H1 (cell line): ENCODE measurements at regions not wholly inside any gene's neighbourhood (a gene's known extent, or its start where the extent isn't known, plus 50 kb on each side); places are given as distances from the start of the nearest gene placed in this dataset.

Experiments used
- CTCF ChIA-PET: fragments of 300-600 bp; sonication (Branson Sonifier 250); formaldehyde crosslinking; loops from one replicate; lab custom pipeline; 2021; ENCODE audit not compliant: partially characterized antibody; lab: Charles Lee
- POLR2A ChIA-PET: fragments of 300-600 bp; sonication (Branson Sonifier 250); formaldehyde crosslinking; loops from one replicate; lab custom pipeline; 2021; ENCODE audit warnings: inconsistent platforms; ENCODE audit not compliant: partially characterized antibody; lab: Charles Lee
- DNase-seq, 2 experiments: peaks; one replicate each; pipeline versions ENCODE4 v3.0.0 to v3.0.0-alpha.2; 2010 to 2022; ENCODE audit warnings: low spot score in 2 of 2, low read depth in 1 of 2, mixed read lengths in 1 of 2
- FAIRE-seq: peaks from 2 replicates; lab custom pipeline; 2011; peaks lifted over from hg19 to GRCh38; lab: Jason Lieb, UNC
- H2AFZ ChIP-seq: 2 replicates; pipeline ENCODE4 v1.8.1; 2012; ENCODE audit warnings: low read length, inconsistent platforms
- H2AK5ac ChIP-seq: 2 replicates; pipeline ENCODE4 v1.6.1; 2013; ENCODE audit warnings: low read depth, low read length
- H2BK120ac ChIP-seq: replicated peaks from 2 replicates; pipeline ENCODE3; 2013; ENCODE audit warnings: low read depth, low read length, inconsistent platforms
- H2BK12ac ChIP-seq: 2 replicates; pipeline ENCODE4 v1.6.1; 2013; ENCODE audit warnings: low read depth, low read length
- H2BK15ac ChIP-seq: 2 replicates; pipeline ENCODE4 v1.6.1; 2013; ENCODE audit warnings: low read length
- H2BK20ac ChIP-seq: 2 replicates; pipeline ENCODE4 v1.6.1; 2013; ENCODE audit warnings: low read length
- H2BK5ac ChIP-seq: 2 replicates; pipeline ENCODE4 v1.6.1; 2013; ENCODE audit warnings: low read depth, low read length
- H3K14ac ChIP-seq: 2 replicates; pipeline ENCODE4 v1.6.1; 2013; ENCODE audit warnings: inconsistent platforms; ENCODE audit not compliant: insufficient read length
- H3K18ac ChIP-seq: 2 replicates; pipeline ENCODE4 v1.6.1; 2013; ENCODE audit warnings: low read length; ENCODE audit errors: extremely low read depth
- H3K23ac ChIP-seq: 2 replicates; pipeline ENCODE4 v1.6.1; 2013; ENCODE audit warnings: inconsistent platforms; ENCODE audit not compliant: insufficient read length
- H3K23me2 ChIP-seq: 2 replicates; pipeline ENCODE4 v1.6.1; 2013; ENCODE audit warnings: low read depth, low read length
- H3K27ac ChIP-seq: 2 replicates; pipeline ENCODE4 v1.6.1; 2011; ENCODE audit warnings: low read depth, low read length, inconsistent platforms
- H3K27me3 ChIP-seq, 4 experiments: replicated peaks in 1 of 4; 1 replicate in 1 of 4; 2 replicates in 3 of 4; pipeline versions ENCODE4 v1.6.1 to v1.8.1; 2011 to 2013; ENCODE audit warnings: low read length in 3 of 4, mild to moderate bottlenecking in 3 of 4, inconsistent platforms in 2 of 4, mixed read lengths in 2 of 4, moderate library complexity in 1 of 4; ENCODE audit not compliant: control insufficient read depth in 3 of 4, insufficient read depth in 3 of 4; ENCODE audit errors: extremely low read depth in 1 of 4
- H3K36me3 ChIP-seq, 4 experiments: 2 replicates each; pipeline versions ENCODE4 v1.6.1 to v1.8.1; 2011 to 2013; ENCODE audit warnings: mild to moderate bottlenecking in 4 of 4, low read length in 3 of 4, moderate library complexity in 2 of 4, control low read depth in 1 of 4, inconsistent platforms in 1 of 4; ENCODE audit not compliant: insufficient read depth in 4 of 4, control insufficient read depth in 2 of 4
- H3K4ac ChIP-seq: replicated peaks from 2 replicates; pipeline ENCODE3; 2013; ENCODE audit warnings: low read length, low read depth, mixed read lengths, inconsistent platforms; ENCODE audit not compliant: insufficient read length
- H3K4me1 ChIP-seq, 4 experiments: replicated peaks in 1 of 4; 1 replicate in 1 of 4; 2 replicates in 3 of 4; pipeline versions ENCODE4 v1.6.1 to v1.8.1; 2011 to 2013; ENCODE audit warnings: low read length in 3 of 4, inconsistent platforms in 2 of 4, mixed read lengths in 1 of 4; ENCODE audit not compliant: insufficient read depth in 4 of 4, control insufficient read depth in 3 of 4
- H3K4me2 ChIP-seq, 2 experiments: 2 replicates each; pipeline versions ENCODE4 v1.6.1 to v1.8.1; 2011 to 2013; ENCODE audit warnings: low read depth in 2 of 2, low read length in 2 of 2, control low read depth in 1 of 2, inconsistent platforms in 1 of 2, mild to moderate bottlenecking in 1 of 2; ENCODE audit not compliant: insufficient read depth in 1 of 2
- H3K4me3 ChIP-seq, 4 experiments: fragments of 200-600, 300-600 bp in 1 of 4; sonication (generic), shearing (Covaris generic), sonication (Bioruptor Twin) in 1 of 4; 2 replicates each; pipeline versions ENCODE4 v1.5.1 to v1.8.1; 2011 to 2016; ENCODE audit warnings: low read length in 4 of 4, low read depth in 3 of 4, control low read depth in 2 of 4, inconsistent platforms in 2 of 4, mild to moderate bottlenecking in 2 of 4, mixed read lengths in 1 of 4, moderate library complexity in 1 of 4; ENCODE audit not compliant: insufficient read depth in 2 of 4; ENCODE audit errors: extremely low read depth in 1 of 4
- H3K56ac ChIP-seq: replicated peaks from 2 replicates; pipeline ENCODE3; 2013; ENCODE audit warnings: low read depth, mild to moderate bottlenecking, mixed read lengths, low read length, inconsistent platforms; ENCODE audit not compliant: insufficient read length
- H3K79me1 ChIP-seq: 2 replicates; pipeline ENCODE4 v1.6.1; 2013; ENCODE audit warnings: low read depth, low read length, control low read depth
- H3K79me2 ChIP-seq, 2 experiments: 2 replicates each; pipeline versions ENCODE4 v1.6.1 to v1.8.1; 2012 to 2013; ENCODE audit warnings: low read length in 2 of 2, mild to moderate bottlenecking in 2 of 2, inconsistent platforms in 1 of 2; ENCODE audit not compliant: insufficient read depth in 2 of 2, control insufficient read depth in 1 of 2
- H3K9ac ChIP-seq, 4 experiments: replicated peaks in 1 of 4; 1 replicate in 1 of 4; 2 replicates in 3 of 4; pipeline versions ENCODE4 v1.6.1 to v1.8.1; 2011 to 2013; ENCODE audit warnings: low read depth in 3 of 4, low read length in 3 of 4, control low read depth in 2 of 4, mild to moderate bottlenecking in 2 of 4, moderate library complexity in 2 of 4, inconsistent platforms in 1 of 4; ENCODE audit errors: extremely low read depth in 1 of 4
- H3K9me3 ChIP-seq, 2 experiments: 2 replicates each; pipeline versions ENCODE4 v1.6.1 to v1.8.1; 2012 to 2013; ENCODE audit warnings: mild to moderate bottlenecking in 2 of 2, moderate library complexity in 2 of 2, control low read depth in 1 of 2, inconsistent platforms in 1 of 2, low read depth in 1 of 2, low read length in 1 of 2, mixed read lengths in 1 of 2; ENCODE audit not compliant: insufficient read depth in 2 of 2
- H4K20me1 ChIP-seq, 2 experiments: replicated peaks in 1 of 2; 2 replicates each; pipeline versions ENCODE3 to v1.8.1; 2011 to 2013; ENCODE audit warnings: inconsistent platforms in 2 of 2, low read length in 2 of 2, mild to moderate bottlenecking in 1 of 2; ENCODE audit not compliant: insufficient read depth in 2 of 2, control insufficient read depth in 1 of 2
- H4K5ac ChIP-seq: 2 replicates; pipeline ENCODE4 v1.6.1; 2013; ENCODE audit warnings: low read length, low read depth, mixed read lengths, inconsistent platforms; ENCODE audit not compliant: insufficient read length
- H4K8ac ChIP-seq: 2 replicates; pipeline ENCODE4 v1.8.0; 2013; ENCODE audit warnings: mild to moderate bottlenecking, moderate library complexity, low read length, inconsistent platforms; ENCODE audit not compliant: insufficient read depth; ENCODE audit errors: extremely low read depth
- H4K91ac ChIP-seq: replicated peaks from 2 replicates; pipeline ENCODE3; 2013; ENCODE audit warnings: low read length, mixed read lengths, inconsistent platforms; ENCODE audit not compliant: insufficient read length
- CBX5 ChIP-seq: fragments of 300-800, 300-1000 bp; sonication (generic); IDR thresholded peaks from 2 replicates; pipeline ENCODE4 v1.7.1; 2016; ENCODE audit warnings: antibody characterized with exemption, low read length, low read depth
- CEBPB ChIP-seq: IDR thresholded peaks from 2 replicates; pipeline ENCODE4 v1.6.1; 2012; ENCODE audit warnings: low read depth, low read length
- GTF2F1 ChIP-seq: IDR thresholded peaks from 2 replicates; pipeline ENCODE4 v1.6.1; 2012; ENCODE audit warnings: low read depth, low read length, improper control_type of control experiment, borderline replicate concordance
- HDAC2 ChIP-seq, 2 experiments: fragments of 300-600 bp in 1 of 2; sonication (generic) in 1 of 2; IDR thresholded peaks; 2 replicates each; pipeline ENCODE4 v1.6.1; 2011 to 2012; ENCODE audit warnings: low read depth in 2 of 2, low read length in 2 of 2, mild to moderate bottlenecking in 2 of 2, moderate library complexity in 2 of 2, borderline replicate concordance in 1 of 2, inconsistent platforms in 1 of 2
- HDAC6 ChIP-seq: IDR thresholded peaks from one replicate; pipeline ENCODE4 v1.7.1; 2012; ENCODE audit warnings: low read depth, mild to moderate bottlenecking, inconsistent platforms, low read length, moderate library complexity
- JUN ChIP-seq: IDR thresholded peaks from 2 replicates; pipeline ENCODE4 v1.6.1; 2011; ENCODE audit warnings: low read depth, mild to moderate bottlenecking, improper control_type of control experiment, low read length
- RNF2 ChIP-seq: fragments of 200-900, 300-1000 bp; sonication (generic); IDR thresholded peaks from 2 replicates; pipeline ENCODE4 v1.7.1; 2016; ENCODE audit warnings: borderline replicate concordance, low read depth, mild to moderate bottlenecking, antibody characterized with exemption, low read length; ENCODE audit not compliant: poor library complexity, severe bottlenecking; ENCODE audit errors: missing control alignments
- SIX5 ChIP-seq: IDR thresholded peaks from 2 replicates; pipeline ENCODE4 v1.6.1; 2011; ENCODE audit warnings: mild to moderate bottlenecking, low read depth, low read length
- SP2 ChIP-seq: IDR thresholded peaks from 2 replicates; pipeline ENCODE4 v1.6.1; 2012; ENCODE audit warnings: mild to moderate bottlenecking, low read length, inconsistent platforms
- ZNF274 ChIP-seq: IDR thresholded peaks from 2 replicates; pipeline ENCODE4 v1.7.0; 2012; ENCODE audit warnings: low read length, borderline replicate concordance; ENCODE audit errors: extremely low read depth
- WGBS, 2 experiments: shearing (Covaris generic) in 1 of 2; methylation state at CpG; one replicate each; pipeline versions ENCODE4 v1.1.6 to v1.1.7; 2013 to 2015; ENCODE audit warnings: low lambda C conversion rate in 2 of 2, mixed read lengths in 2 of 2, inconsistent platforms in 1 of 2, low coverage in 1 of 2, missing lambda C conversion rate in 1 of 2; ENCODE audit not compliant: insufficient replicate concordance in 2 of 2, insufficient coverage in 1 of 2, insufficient read length in 1 of 2; ENCODE audit errors: extremely low coverage in 1 of 2, missing lambda C conversion rate in 1 of 2; 5-methylcytosine and 5-hydroxymethylcytosine counted together
- TF ChIP-seq, protein P1 (sequence below): IDR thresholded peaks from 2 replicates; pipeline ENCODE4 v1.6.1; 2011; ENCODE audit warnings: low read depth, mild to moderate bottlenecking, low read length; ENCODE audit not compliant: insufficient read depth

DNA sequence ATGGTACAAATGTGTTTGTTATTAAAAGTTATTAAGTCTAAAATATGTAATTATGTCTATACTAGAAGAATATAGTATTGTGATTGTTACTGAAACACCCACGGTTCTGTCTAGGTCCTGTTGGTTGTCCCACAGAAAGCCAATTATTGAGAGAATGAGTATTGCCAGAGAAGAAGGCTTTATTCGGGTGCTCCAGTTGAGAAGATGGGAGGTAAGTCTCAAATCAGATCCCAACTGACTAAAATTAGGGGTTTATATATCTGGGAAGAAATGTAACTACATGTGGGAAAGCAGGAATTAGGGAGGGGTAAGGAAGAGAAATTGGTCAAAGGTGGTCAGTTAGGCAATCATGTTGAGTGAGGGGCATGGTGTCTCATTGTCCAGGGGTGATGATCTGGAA lies 798.4 kb downstream of the PCDH17 start:
- POLR2A ChIA-PET, result no interaction called here
- H3K27me3 ChIP-seq, result peaks cover 0 to 1% (median 0%) of the 10 kb centered on the region in 4 experiments; a peak in 1 of 7 replicates
- H3K36me3 ChIP-seq, result no peaks in the 10 kb centered on the region
- H3K4me1 ChIP-seq, result no peaks in the 10 kb centered on the region
- H3K23ac ChIP-seq, result no peak overlapping the region
- H2AFZ ChIP-seq, result no peak overlapping the region
- no peak overlapping the region for H2BK20ac ChIP-seq
- H3K79me1 ChIP-seq, result no peaks in the 10 kb centered on the region
- H3K79me2 ChIP-seq, result no peaks in the 10 kb centered on the region
- no peak overlapping the region for H3K4me2 ChIP-seq
- H2AK5ac ChIP-seq, result no peak overlapping the region
- H2BK15ac ChIP-seq, result no peak overlapping the region
- FAIRE-seq, result no peak
- H2BK120ac ChIP-seq, result no peak overlapping the region
- H2BK5ac ChIP-seq, result no peak overlapping the region
- H3K9ac ChIP-seq, result no peak overlapping the region
- no peak overlapping the region for H2BK12ac ChIP-seq
- CTCF ChIA-PET, result no interaction called here
- H3K4me3 ChIP-seq, result no peak overlapping the region
- H3K9me3 ChIP-seq, result peaks cover 13 to 15% of the 10 kb centered on the region in 2 experiments
- H4K8ac ChIP-seq, result no peak overlapping the region
- no peak overlapping the region for H4K5ac ChIP-seq
- no peak overlapping the region for H3K27ac ChIP-seq
- WGBS, 2 experiments, result 91% methylated on average over 2 of the region's 2 CpGs; no CpG with 5 or more reads in 1 of the 2 experiments
- no peak overlapping the region for H3K4ac ChIP-seq
- H3K23me2 ChIP-seq, result no peaks in the 10 kb centered on the region
- no peak overlapping the region for H3K18ac ChIP-seq
- H3K56ac ChIP-seq, result no peak overlapping the region
- H4K91ac ChIP-seq, result no peak overlapping the region
- H3K14ac ChIP-seq, result no peak overlapping the region
- DNase-seq, result no peak
- H4K20me1 ChIP-seq, result no peaks in the 10 kb centered on the region
- TF ChIP-seq SP2 (no peak), ZNF274 (no peak), JUN (no peak), HDAC2 (IDR thresholded peaks at IDR 0.05; ENCODE audit: borderline replicate concordance in 1 of 2, low read depth in 2 of 2, low read length in 2 of 2) (no peak), SIX5 (no peak), RNF2 (no peak), CBX5 (no peak), HDAC6 (no peak), GTF2F1 (no peak), CEBPB (no peak)
- TF ChIP-seq, protein P1, sequence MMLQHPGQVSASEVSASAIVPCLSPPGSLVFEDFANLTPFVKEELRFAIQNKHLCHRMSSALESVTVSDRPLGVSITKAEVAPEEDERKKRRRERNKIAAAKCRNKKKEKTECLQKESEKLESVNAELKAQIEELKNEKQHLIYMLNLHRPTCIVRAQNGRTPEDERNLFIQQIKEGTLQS, result no peak
